GM19372 (cell line): ENCODE measurements at regions not wholly inside any gene's neighbourhood (a gene's known extent, or its start where the extent isn't known, plus 50 kb on each side); places are given as distances from the start of the nearest gene placed in this dataset.

Source experiments
- ATAC-seq: cut with Tn5 transposase; IDR thresholded peaks from one replicate; pipeline ENCODE4 v1.9.1; 2021; ENCODE audit warnings: mild to moderate bottlenecking, low read depth, moderate library complexity; ENCODE audit not compliant: unreplicated experiment

- ATAC-seq = no peak
These were observed 981.8 kb downstream of the SLITRK1 start for GRCh38 chr13:82900453-82900852.

- ATAC-seq = no peak
These were observed 983.7 kb downstream of the SLITRK1 start for GRCh38 chr13:82898586-82898985.

- no peak for ATAC-seq
These were observed 1002.4 kb downstream of the SLITRK1 start for GRCh38 chr13:82879921-82880320.

- ATAC-seq = no peak
These were observed 1003.7 kb downstream of the SLITRK1 start for GRCh38 chr13:82878536-82878935.

GRCh38 chr13:82867284-82867683 is 1015.0 kb downstream of the SLITRK1 start:
- ATAC-seq = no peak

GRCh38 chr13:82850644-82851043 is 1031.6 kb downstream of the SLITRK1 start:
- no peak for ATAC-seq

GRCh38 chr13:82848766-82849165 is 1033.5 kb downstream of the SLITRK1 start:
- ATAC-seq = no peak

- ATAC-seq = no peak
These were observed 1034.7 kb downstream of the SLITRK1 start for GRCh38 chr13:82847595-82847994.

- ATAC-seq = no peak
These were observed 1048.4 kb downstream of the SLITRK1 start for GRCh38 chr13:82833923-82834322.

- no peak for ATAC-seq
These were observed 1053.2 kb downstream of the SLITRK1 start for GRCh38 chr13:82829040-82829439.

- no peak for ATAC-seq
These were observed 1054.5 kb downstream of the SLITRK1 start for GRCh38 chr13:82827724-82828123.

- ATAC-seq = no peak
These were observed 1059.3 kb downstream of the SLITRK1 start for GRCh38 chr13:82822935-82823334.

GRCh38 chr13:82817133-82817532 is 1065.1 kb downstream of the SLITRK1 start:
- ATAC-seq = no peak

GRCh38 chr13:82815791-82816190 is 1066.5 kb downstream of the SLITRK1 start:
- no peak for ATAC-seq

- ATAC-seq = no peak
These were observed 1078.9 kb downstream of the SLITRK1 start for GRCh38 chr13:82803341-82803740.

- no peak for ATAC-seq
These were observed 1079.7 kb downstream of the SLITRK1 start for GRCh38 chr13:82802528-82802927.

GRCh38 chr13:82800391-82800790 is 1081.9 kb downstream of the SLITRK1 start:
- ATAC-seq = no peak

GRCh38 chr13:82797876-82798275 is 1084.4 kb downstream of the SLITRK1 start:
- no peak for ATAC-seq

- ATAC-seq = no peak
These were observed 1091.2 kb downstream of the SLITRK1 start for GRCh38 chr13:82791035-82791434.

GRCh38 chr13:82772816-82773215 is 1109.5 kb downstream of the SLITRK1 start:
- ATAC-seq = no peak

GRCh38 chr13:82766732-82767321 is 1115.4 kb downstream of the SLITRK1 start:
- ATAC-seq = no peak

- ATAC-seq = no peak
These were observed 1124.2 kb downstream of the SLITRK1 start for GRCh38 chr13:82758044-82758443.

GRCh38 chr13:82751206-82751605 is 1131.1 kb downstream of the SLITRK1 start:
- ATAC-seq = no peak
